GM12878 (cell line): ENCODE measurements at regions not wholly inside any gene's neighbourhood (a gene's known extent, or its start where the extent isn't known, plus 50 kb on each side); places are given as distances from the start of the nearest gene placed in this dataset.

Experiments used
- ATAC-seq: fragments of 200-7000 bp; cut with Tn5 transposase; 3 replicates; pipeline ENCODE4 v1.9.1; 2020; ENCODE audit warnings: mild to moderate bottlenecking, moderate library complexity
- BruUV-seq: library from RNA; stranded (reverse); fragments of 400-500 nt; replicated peaks from 2 replicates; lab custom pipeline; 2021; lab: Mats Ljungman, UMichigan
- CTCF ChIA-PET: fragments of 300-600 bp; sonication (Branson Sonifier 250); formaldehyde crosslinking; extraction: SDS; loops from one replicate; lab custom pipeline; 2021; ENCODE audit warnings: inconsistent platforms; lab: Yijun Ruan, JAX
- POLR2A ChIA-PET: fragments of 350-600 bp; formaldehyde crosslinking; extraction: SDS; loops from one replicate; lab custom pipeline; 2021; ENCODE audit warnings: inconsistent platforms; lab: Charles Lee
- RAD21 ChIA-PET: fragments of 300-600 bp; sonication (Branson Sonifier 250); formaldehyde crosslinking; loops from one replicate; lab custom pipeline; 2023; ENCODE audit warnings: antibody characterized with exemption; ENCODE audit not compliant: unreplicated experiment; lab: Charles Lee
- SMC1A ChIA-PET: fragments of 300-600 bp; sonication (Branson Sonifier 250); formaldehyde crosslinking; loops from one replicate; lab custom pipeline; 2023; ENCODE audit not compliant: unreplicated experiment, uncharacterized antibody; lab: Charles Lee
- DNase-seq: peaks from one replicate; pipeline ENCODE4 v3.0.0-alpha.2; 2011; ENCODE audit warnings: low read depth, low spot score
- FAIRE-seq: peaks from 3 replicates; lab custom pipeline; 2011; peaks lifted over from hg19 to GRCh38; lab: Jason Lieb, UNC
- H2AFZ ChIP-seq: 2 replicates; pipeline ENCODE4 v1.6.0; 2011; ENCODE audit warnings: low read depth, low read length, control low read depth; ENCODE audit not compliant: control insufficient read depth
- H3K27ac ChIP-seq: 2 replicates; pipeline ENCODE4 v1.5.1; 2011; ENCODE audit warnings: control low read depth; ENCODE audit not compliant: control insufficient read depth, insufficient read depth
- H3K27me3 ChIP-seq, 2 experiments: replicated peaks in 1 of 2; 2 replicates each; pipeline versions ENCODE4 v1.6.0 to v1.6.1; 2011; ENCODE audit warnings: low read length in 1 of 2; ENCODE audit not compliant: control insufficient read depth in 2 of 2, insufficient read depth in 2 of 2
- H3K36me3 ChIP-seq, 2 experiments: 2 replicates each; pipeline ENCODE4 v1.5.1; 2011; ENCODE audit warnings: low read length in 1 of 2; ENCODE audit not compliant: control insufficient read depth in 2 of 2, insufficient read depth in 2 of 2
- H3K4me1 ChIP-seq: 2 replicates; pipeline ENCODE4 v1.6.1; 2011; ENCODE audit warnings: mild to moderate bottlenecking, low read length, moderate library complexity, mixed read lengths; ENCODE audit not compliant: control insufficient read depth, insufficient read depth
- H3K4me2 ChIP-seq: 2 replicates; pipeline ENCODE4 v1.6.0; 2011; ENCODE audit warnings: control low read depth; ENCODE audit not compliant: control insufficient read depth, insufficient read depth
- H3K4me3 ChIP-seq: fragments of 200-600 bp; sonication (generic); 2 replicates; pipeline ENCODE4 v1.5.1; 2016
- H3K79me2 ChIP-seq: 2 replicates; pipeline ENCODE4 v1.6.0; 2011; ENCODE audit warnings: low read length; ENCODE audit not compliant: control insufficient read depth, insufficient read depth
- H3K9ac ChIP-seq: 2 replicates; pipeline ENCODE4 v1.8.0; 2011; ENCODE audit warnings: low read length, control low read depth, mixed read lengths; ENCODE audit not compliant: control insufficient read depth, insufficient read depth
- H3K9me3 ChIP-seq: replicated peaks from 3 replicates; pipeline ENCODE4 v1.5.1; 2011; ENCODE audit warnings: mild to moderate bottlenecking, low read length; ENCODE audit not compliant: control insufficient read depth, insufficient read depth
- H4K20me1 ChIP-seq: 2 replicates; pipeline ENCODE4 v1.6.0; 2011; ENCODE audit not compliant: control insufficient read depth, insufficient read depth
- ASH2L ChIP-seq: fragments of 300-600, 200-600 bp; sonication (generic); IDR thresholded peaks from 2 replicates; pipeline ENCODE4 v1.6.1; 2017; ENCODE audit warnings: low read depth, mild to moderate bottlenecking, borderline replicate concordance
- ATF3 ChIP-seq: IDR thresholded peaks from 2 replicates; pipeline ENCODE4 v1.6.1; 2011; ENCODE audit warnings: low read depth, mild to moderate bottlenecking, low read length, moderate library complexity, borderline replicate concordance; ENCODE audit errors: extremely low read depth
- BACH1 ChIP-seq: fragments of 450-650 bp; IDR thresholded peaks from 2 replicates; pipeline ENCODE4 v1.6.1; 2017; ENCODE audit warnings: mild to moderate bottlenecking, borderline replicate concordance
- CHD4 ChIP-seq: fragments of 200-600 bp; sonication (generic); IDR thresholded peaks from 2 replicates; pipeline ENCODE4 v1.6.1; 2016; ENCODE audit warnings: mild to moderate bottlenecking
- GABPA ChIP-seq: IDR thresholded peaks from 2 replicates; pipeline ENCODE4 v1.6.1; 2014; ENCODE audit warnings: antibody characterized with exemption, low read depth, mild to moderate bottlenecking, inconsistent platforms
- JUNB ChIP-seq: IDR thresholded peaks from 2 replicates; pipeline ENCODE4 v1.6.1; 2016; ENCODE audit warnings: antibody characterized with exemption, mild to moderate bottlenecking
- NFYB ChIP-seq: IDR thresholded peaks from 2 replicates; pipeline ENCODE4 v1.6.1; 2011; ENCODE audit warnings: low read depth, mild to moderate bottlenecking, low read length, improper control_type of control experiment, moderate library complexity; ENCODE audit not compliant: insufficient read depth
- NR2F1 ChIP-seq: fragments of 450-650 bp; conservative IDR thresholded peaks from 2 replicates; pipeline ENCODE4 v1.6.1; 2017; ENCODE audit warnings: mild to moderate bottlenecking
- PML ChIP-seq: IDR thresholded peaks from 2 replicates; pipeline ENCODE4 v1.6.1; 2012; ENCODE audit warnings: low read length, inconsistent platforms
- POLR2A ChIP-seq: IDR thresholded peaks from 2 replicates; pipeline ENCODE4 v1.6.1; 2011; ENCODE audit warnings: low read depth, mild to moderate bottlenecking, low read length
- RBBP5 ChIP-seq: fragments of 200-600 bp; sonication (generic); conservative IDR thresholded peaks from 2 replicates; pipeline ENCODE4 v1.6.1; 2016
- SIX5 ChIP-seq: IDR thresholded peaks from 2 replicates; pipeline ENCODE4 v1.6.1; 2011; ENCODE audit warnings: mild to moderate bottlenecking, low read depth, low read length, moderate library complexity; ENCODE audit not compliant: severe bottlenecking
- SPI1 ChIP-seq: IDR thresholded peaks from 2 replicates; pipeline ENCODE4 v1.6.1; 2011; ENCODE audit warnings: low read depth, mild to moderate bottlenecking, low read length, moderate library complexity, borderline replicate concordance; ENCODE audit not compliant: insufficient read depth
- STAT3 ChIP-seq: IDR thresholded peaks from 2 replicates; pipeline ENCODE4 v1.6.1; 2011; ENCODE audit warnings: low read depth, low read length, improper control_type of control experiment
- SUZ12 ChIP-seq: fragments of 200-600 bp; sonication (generic); IDR thresholded peaks from one replicate; pipeline ENCODE4 v1.6.1; 2018; ENCODE audit warnings: antibody characterized with exemption, mild to moderate bottlenecking; ENCODE audit not compliant: unreplicated experiment
- TAF1 ChIP-seq: IDR thresholded peaks from 2 replicates; pipeline ENCODE4 v1.6.1; 2011; ENCODE audit warnings: mild to moderate bottlenecking, low read depth, low read length, borderline replicate concordance
- TCF3 ChIP-seq: IDR thresholded peaks from 2 replicates; pipeline ENCODE4 v1.6.1; 2012; ENCODE audit warnings: low read depth, mild to moderate bottlenecking, low read length, borderline replicate concordance; ENCODE audit not compliant: insufficient read depth
- YBX1 ChIP-seq: fragments of 450-650 bp; IDR thresholded peaks from 2 replicates; pipeline ENCODE4 v1.6.1; 2016; ENCODE audit warnings: antibody characterized with exemption
- WGBS: methylation state at CpG from one replicate; pipeline ENCODE4 v1.1.6; 2016; ENCODE audit warnings: low lambda C conversion rate; ENCODE audit not compliant: insufficient replicate concordance, insufficient coverage; ENCODE audit errors: missing lambda C conversion rate; 5-methylcytosine and 5-hydroxymethylcytosine counted together
- in situ Hi-C: fragments of 300-500 bp; cut with MboI; formaldehyde crosslinking; loops from 9 replicates; pipeline ENCODE4 v1.14.3; 2018; ENCODE audit warnings: mixed read lengths
- intact Hi-C: fragments of 100-400 bp; cut with micrococcal nuclease; formaldehyde crosslinking; loops from one replicate; pipeline ENCODE4 v1.14.2; 2022; ENCODE audit not compliant: unreplicated experiment

GRCh38 chr18:2424420-2424819, 146.9 kb downstream of the METTL4 start:
- BruUV-seq, result no TSS peak
- no peak for FAIRE-seq
- H3K4me3 ChIP-seq, result no peak overlapping the region
- H3K9ac ChIP-seq, result no peak overlapping the region
- ChIA-PET SMC1A (interaction anchor here (0.5 to 2.1 kb wide), 2 partner anchors 10 to 353 kb away, joined by 3 to 7 read pairs; no protein-coding TSS in a partner anchor), POLR2A (interaction anchor here (0.6 kb wide), 1 partner anchor 14 kb away, joined by 3 read pairs; no protein-coding TSS in a partner anchor)
- no peaks in the 10 kb centered on the region for H3K36me3 ChIP-seq
- no peaks in the 10 kb centered on the region for H3K9me3 ChIP-seq
- in situ Hi-C loops (no loop called here), intact Hi-C loops (no loop called here)
- ATAC-seq, result no peak
- no peaks in the 10 kb centered on the region for H4K20me1 ChIP-seq
- H3K27me3 ChIP-seq, result no peaks in the 10 kb centered on the region; a peak in 1 of 4 replicates
- no peaks in the 10 kb centered on the region for H3K4me1 ChIP-seq
- no peaks in the 10 kb centered on the region for H3K79me2 ChIP-seq
- WGBS, result 2% methylated on average over 3 of the region's 3 CpGs
- TF ChIP-seq SIX5, result no peak
- TF ChIP-seq TCF3, result no peak
- no peak for TF ChIP-seq SUZ12
- TF ChIP-seq GABPA, result no peak
- TF ChIP-seq POLR2A, result no peak
- no peak for TF ChIP-seq CHD4
- no peak for TF ChIP-seq JUNB
- no peak for TF ChIP-seq SPI1
- TF ChIP-seq STAT3, result no peak
- no peak for TF ChIP-seq PML
- TF ChIP-seq ATF3, result no peak
- no peak for TF ChIP-seq RBBP5
- no peak for TF ChIP-seq YBX1
- no peak for TF ChIP-seq NR2F1
- TF ChIP-seq ASH2L, result no peak
- no peak for TF ChIP-seq TAF1
- no peak for TF ChIP-seq NFYB
- no peak for TF ChIP-seq BACH1
- TF ChIP-seq, all 136 proteins: peak for 0
- Histone ChIP-seq H2AFZ (no peak overlapping the region), H3K4me2 (no peak overlapping the region), H3K27ac (no peak overlapping the region)
- ChIA-PET CTCF (no interaction called here), RAD21 (no interaction called here)
- DNase-seq, result no peak
